ENCODE measurements at regions not wholly inside any gene's neighbourhood (a gene's known extent, or its start where the extent isn't known, plus 50 kb on each side); places are given as distances from the start of the nearest gene placed in this dataset.

GRCh38 chr2:234631646-234632514 lies 135.0 kb upstream of the ARL4C start:
- no peak for DNase-seq (ENCODE audit: low read depth)
- no peak overlapping the region for H3K4me3 ChIP-seq (ENCODE audit: low read depth, low read length)

- no peak for DNase-seq (ENCODE audit: low read depth)
- no peak overlapping the region for H3K4me3 ChIP-seq (ENCODE audit: low read depth, low read length)
Observed at GRCh38 chr2:234630801-234631261, 133.9 kb upstream of the ARL4C start.

- no peak for DNase-seq (ENCODE audit: low read depth)
- no peak overlapping the region for H3K4me3 ChIP-seq (ENCODE audit: low read depth, low read length)
Observed at GRCh38 chr2:234629596-234629995, 132.7 kb upstream of the ARL4C start.

- no peak overlapping the region for H3K4me3 ChIP-seq (ENCODE audit: low read depth, low read length)
- no peak for DNase-seq (ENCODE audit: low read depth)
Observed at GRCh38 chr2:234628953-234629352, 132.1 kb upstream of the ARL4C start.

GRCh38 chr2:234627308-234627707 lies 130.4 kb upstream of the ARL4C start:
- H3K4me3 ChIP-seq (ENCODE audit: low read depth, low read length): no peak overlapping the region
- no peak for DNase-seq (ENCODE audit: low read depth)

GRCh38 chr2:234626566-234627130 lies 129.8 kb upstream of the ARL4C start:
- DNase-seq (ENCODE audit: low read depth): no peak
- H3K4me3 ChIP-seq (ENCODE audit: low read depth, low read length): no peak overlapping the region

GRCh38 chr2:234625626-234626250 lies 128.9 kb upstream of the ARL4C start:
- no peak overlapping the region for H3K4me3 ChIP-seq (ENCODE audit: low read depth, low read length)
- DNase-seq (ENCODE audit: low read depth): no peak

GRCh38 chr2:234623521-234623991 lies 126.7 kb upstream of the ARL4C start:
- DNase-seq (ENCODE audit: low read depth): no peak
- no peak overlapping the region for H3K4me3 ChIP-seq (ENCODE audit: low read depth, low read length)

GRCh38 chr2:234621120-234621519 lies 124.2 kb upstream of the ARL4C start:
- DNase-seq (ENCODE audit: low read depth): no peak

GRCh38 chr2:234620018-234620417 lies 123.1 kb upstream of the ARL4C start:
- DNase-seq (ENCODE audit: low read depth): no peak
- no peak overlapping the region for H3K4me3 ChIP-seq (ENCODE audit: low read depth, low read length)

More at GRCh38 chr2:234621120-234621519, 124.2 kb upstream of the ARL4C start:
- H3K4me3 ChIP-seq (ENCODE audit: low read depth, low read length): no peak overlapping the region

- DNase-seq (ENCODE audit: low read depth): no peak
Observed at GRCh38 chr2:234615643-234616356, 118.9 kb upstream of the ARL4C start.

GRCh38 chr2:234611209-234611608 lies 114.3 kb upstream of the ARL4C start:
- no peak for DNase-seq (ENCODE audit: low read depth)
- H3K4me3 ChIP-seq (ENCODE audit: low read depth, low read length): no peak overlapping the region

More at GRCh38 chr2:234615643-234616356, 118.9 kb upstream of the ARL4C start:
- H3K4me3 ChIP-seq (ENCODE audit: low read depth, low read length): no peak overlapping the region

- no peak overlapping the region for H3K4me3 ChIP-seq (ENCODE audit: low read depth, low read length)
- no peak for DNase-seq (ENCODE audit: low read depth)
Observed at GRCh38 chr2:234608946-234609345, 112.1 kb upstream of the ARL4C start.

- no peak overlapping the region for H3K4me3 ChIP-seq (ENCODE audit: low read depth, low read length)
- no peak for DNase-seq (ENCODE audit: low read depth)
Observed at GRCh38 chr2:234607691-234608090, 110.8 kb upstream of the ARL4C start.

GRCh38 chr2:234606896-234607295 lies 110.0 kb upstream of the ARL4C start:
- no peak for DNase-seq (ENCODE audit: low read depth)
- H3K4me3 ChIP-seq (ENCODE audit: low read depth, low read length): no peak overlapping the region

- DNase-seq (ENCODE audit: low read depth): no peak
- no peak overlapping the region for H3K4me3 ChIP-seq (ENCODE audit: low read depth, low read length)
Observed at GRCh38 chr2:234603619-234604018, 106.7 kb upstream of the ARL4C start.

GRCh38 chr2:234601213-234601612 lies 104.3 kb upstream of the ARL4C start:
- no peak for DNase-seq (ENCODE audit: low read depth)
- H3K4me3 ChIP-seq (ENCODE audit: low read depth, low read length): no peak overlapping the region

- no peak for DNase-seq (ENCODE audit: low read depth)
- no peak overlapping the region for H3K4me3 ChIP-seq (ENCODE audit: low read depth, low read length)
Observed at GRCh38 chr2:234597576-234597861, 100.6 kb upstream of the ARL4C start.

- no peak for DNase-seq (ENCODE audit: low read depth)
- H3K4me3 ChIP-seq (ENCODE audit: low read depth, low read length): no peak overlapping the region
Observed at GRCh38 chr2:234596696-234597575, 100.1 kb upstream of the ARL4C start.
